CD4-positive, alpha-beta T cell treated with Interleukin-6 for 4 hours (primary cell): ENCODE measurements at regions not wholly inside any gene's neighbourhood (a gene's known extent, or its start where the extent isn't known, plus 50 kb on each side); places are given as distances from the start of the nearest gene placed in this dataset.
"Not testable (repeated sequence)": the region's sequence is repeated elsewhere in the genome, so short reads cannot be mapped to it uniquely, and the experiment has no call there.

Experiments used
- DNase-seq: peaks from one replicate; pipeline ENCODE4 v3.0.0-alpha.2; 2020; ENCODE audit warnings: mixed read lengths

DNA sequence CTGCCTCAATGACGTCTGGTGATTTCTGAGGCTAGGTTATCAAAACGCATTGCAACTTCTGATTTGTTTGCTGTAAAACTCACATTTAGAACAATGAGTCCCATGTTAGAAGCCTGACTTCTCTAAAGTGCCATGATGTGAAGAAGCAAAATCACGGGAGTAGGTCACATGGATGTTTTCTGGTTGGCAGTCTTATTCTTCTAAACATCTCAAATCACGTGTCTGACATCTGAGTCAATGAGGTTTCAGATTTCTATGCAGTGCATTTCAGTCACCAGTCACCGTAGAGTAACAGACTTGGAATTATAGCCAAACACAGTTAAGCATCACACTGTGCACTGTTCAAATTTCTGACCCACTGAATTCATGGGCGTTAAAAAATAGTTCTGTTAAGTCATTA lies 482.1 kb downstream of the TMA16 start:
- DNase-seq: no peak

DNA sequence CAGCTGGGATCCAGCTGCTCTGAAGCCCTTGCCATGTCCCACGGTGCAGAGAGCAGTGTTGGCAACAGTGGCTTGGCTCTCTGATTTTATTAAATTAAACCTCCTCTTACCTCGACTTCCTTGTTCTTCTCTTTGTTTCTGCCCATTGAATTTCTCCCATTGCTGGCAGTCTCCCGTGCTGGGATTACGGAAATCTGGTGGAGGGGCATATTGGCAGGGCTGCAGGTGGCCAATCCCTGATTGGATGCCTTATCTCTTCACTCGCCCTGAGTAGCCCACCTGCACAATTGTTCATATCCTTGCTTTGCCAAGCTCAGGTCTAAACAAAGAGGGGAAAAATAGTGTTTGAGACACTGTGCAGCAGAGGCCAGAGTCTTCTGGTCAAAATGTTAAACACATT lies 493.9 kb downstream of the TMA16 start:
- DNase-seq: no peak

DNA sequence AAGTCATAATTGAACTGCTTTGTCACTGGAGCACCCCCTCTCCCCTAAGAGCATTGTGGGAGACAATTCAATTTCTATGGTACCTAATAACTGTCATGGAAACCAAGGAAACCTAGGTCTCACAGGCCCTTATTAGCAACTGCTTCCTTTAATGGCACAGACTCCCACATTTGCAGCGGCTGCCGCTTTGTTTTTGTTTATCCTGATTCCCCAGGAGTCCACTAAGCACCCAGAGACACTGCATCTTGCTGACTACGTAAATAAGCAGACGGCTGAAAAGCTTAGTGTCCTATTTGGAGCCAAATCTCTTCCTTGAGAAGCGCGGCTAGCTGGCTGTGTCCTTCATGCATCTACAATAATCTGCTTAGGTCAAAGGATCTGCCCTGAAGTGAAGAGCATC lies 494.4 kb downstream of the TMA16 start:
- no peak for DNase-seq

DNA sequence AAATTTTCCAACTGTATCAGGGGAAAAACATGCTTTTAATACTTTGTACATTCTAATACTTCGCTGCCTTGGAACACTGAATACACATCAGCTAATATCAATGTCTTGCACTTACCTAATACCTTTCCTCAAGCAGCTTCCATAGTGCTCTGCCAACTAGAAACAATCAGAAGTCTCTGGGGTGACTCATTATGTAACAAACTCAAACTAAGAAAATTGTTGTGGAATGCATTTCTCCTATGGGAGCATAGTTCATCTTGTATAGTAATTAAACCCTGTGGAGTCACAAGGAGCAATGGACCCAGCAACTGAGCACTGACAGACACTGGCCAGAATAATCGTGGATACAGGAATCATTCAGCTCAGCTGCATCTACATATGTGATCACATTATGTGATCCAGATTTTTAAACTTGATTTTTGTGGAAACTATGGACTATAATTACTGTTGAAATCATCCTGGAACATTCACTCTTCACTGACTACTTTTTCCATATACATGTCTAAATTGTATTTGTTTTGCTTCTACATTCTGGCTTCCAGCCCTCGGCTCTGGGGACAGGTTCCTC lies 496.9 kb downstream of the TMA16 start:
- DNase-seq: no peak

DNA sequence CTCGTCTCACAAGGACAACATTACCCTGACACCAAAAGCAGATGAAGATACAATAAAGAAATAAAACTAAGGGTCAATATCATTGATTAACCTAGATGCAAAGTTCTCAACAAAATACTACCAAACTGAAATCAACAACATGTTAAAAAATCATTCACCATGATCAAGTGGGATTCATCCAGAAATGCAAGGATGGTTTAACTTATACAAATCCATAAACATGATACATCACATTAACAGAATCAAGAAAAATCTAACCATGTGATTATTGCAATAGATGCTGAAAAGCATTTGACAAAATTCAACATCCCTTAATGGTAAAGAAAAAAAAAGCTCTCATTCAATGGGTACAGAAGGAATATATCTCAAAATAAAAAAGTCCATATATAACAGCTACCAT lies 514.9 kb downstream of the TMA16 start:
- DNase-seq: no peak

DNA sequence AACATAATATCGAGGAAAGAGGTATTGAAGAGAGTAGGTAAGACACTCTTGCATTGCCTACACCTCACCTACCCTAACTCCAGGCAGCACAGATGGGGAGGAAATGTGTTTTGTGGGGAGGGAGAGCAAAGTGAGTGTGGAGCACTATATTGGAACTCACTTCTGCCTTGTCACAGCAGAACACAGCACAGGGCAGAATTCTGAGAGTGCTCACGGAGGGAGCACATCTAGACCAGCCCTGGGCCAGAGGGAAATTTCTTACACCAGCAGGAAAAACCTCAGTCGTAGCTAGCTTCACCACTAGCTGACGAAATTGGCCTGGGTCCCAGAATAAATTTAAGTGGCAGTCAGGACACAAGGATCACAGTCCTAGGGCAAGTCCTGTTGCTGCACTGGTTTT lies 517.3 kb downstream of the TMA16 start:
- DNase-seq: no peak

DNA sequence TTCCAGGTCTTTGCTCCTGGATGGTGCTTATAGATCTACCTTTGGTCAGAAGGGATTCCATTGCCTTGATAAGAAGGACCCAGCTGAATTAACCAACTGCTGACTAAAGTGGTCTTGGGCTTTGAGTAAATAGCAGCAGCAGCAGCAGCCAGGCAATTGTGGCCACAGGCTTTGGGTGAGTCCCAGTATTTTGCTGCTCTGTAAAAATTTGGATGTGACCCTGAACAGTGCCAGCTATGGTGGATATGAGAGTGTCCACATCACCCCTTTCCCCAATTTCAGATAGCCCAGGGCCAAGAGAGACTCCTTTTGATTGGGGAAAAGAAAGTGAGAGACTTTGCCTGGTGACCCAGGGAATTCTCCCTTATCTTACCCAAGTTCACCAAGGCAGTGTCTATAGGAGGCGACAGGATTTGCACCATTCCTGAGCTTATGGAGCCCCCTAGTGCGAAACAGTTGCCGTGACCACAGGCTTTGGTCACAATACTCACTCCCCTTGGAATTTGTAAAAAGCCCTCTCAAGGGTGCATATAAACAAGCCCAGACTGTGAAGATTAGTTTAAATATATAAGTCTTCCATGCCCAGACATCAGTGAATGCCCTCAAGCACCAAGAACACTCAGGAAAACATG lies 518.0 kb downstream of the TMA16 start:
- DNase-seq: peak; percentile 57

DNA sequence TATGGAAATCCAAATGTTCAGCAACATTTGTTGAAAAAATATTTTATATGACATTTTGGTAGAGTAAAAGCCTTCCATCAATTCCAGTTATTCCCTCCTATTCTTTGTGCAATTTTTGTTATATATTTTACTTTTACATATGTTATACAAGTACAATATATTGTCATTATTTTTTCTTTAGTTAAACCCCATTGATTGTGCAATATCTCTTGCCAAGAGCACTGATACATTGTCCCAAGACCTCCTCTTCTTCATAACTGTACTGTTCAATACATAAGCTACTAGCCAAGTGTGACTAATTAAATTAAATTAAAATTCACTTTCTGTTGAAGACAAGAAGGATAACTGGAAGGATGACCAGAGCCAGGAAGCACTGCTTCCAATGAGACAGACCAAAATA lies 527.5 kb downstream of the TMA16 start:
- no peak for DNase-seq

DNA sequence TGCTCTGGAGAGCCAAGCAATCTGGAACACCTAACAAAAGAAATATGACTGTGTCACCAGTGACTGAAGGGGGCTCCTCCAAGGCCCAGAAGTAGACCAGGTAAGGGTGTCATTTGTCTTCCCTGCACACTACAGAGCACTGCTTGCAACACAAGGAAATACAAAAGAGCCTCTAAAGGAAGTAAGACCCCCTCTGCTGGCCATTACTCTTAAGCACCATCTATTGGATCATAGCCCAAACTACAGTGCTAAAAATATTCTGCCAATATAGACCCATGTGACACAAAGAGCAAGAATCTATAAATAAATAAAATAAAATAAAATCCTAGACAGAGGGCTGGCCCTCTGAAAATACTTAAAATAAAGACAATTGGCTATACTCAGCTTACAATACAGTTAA lies 528.7 kb downstream of the TMA16 start:
- no peak for DNase-seq

DNA sequence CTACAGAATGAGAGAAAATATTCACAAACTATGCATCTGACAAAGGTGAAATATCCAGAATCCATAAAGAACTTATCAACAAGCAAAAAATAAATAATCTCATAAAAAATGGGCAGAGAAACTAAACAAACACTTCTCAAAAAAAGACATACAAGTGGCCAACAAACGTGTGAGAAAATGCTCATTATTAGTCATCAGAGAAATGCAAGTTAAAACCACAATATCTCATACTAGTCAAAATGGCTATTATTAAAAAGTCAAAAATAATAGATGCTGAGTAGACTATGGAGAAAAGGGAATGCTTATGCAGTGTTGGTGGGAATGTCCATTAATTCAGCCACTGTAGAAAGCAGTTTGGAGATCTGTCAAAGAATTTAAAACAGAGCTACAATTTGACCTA lies 533.3 kb downstream of the TMA16 start:
- no peak for DNase-seq

DNA sequence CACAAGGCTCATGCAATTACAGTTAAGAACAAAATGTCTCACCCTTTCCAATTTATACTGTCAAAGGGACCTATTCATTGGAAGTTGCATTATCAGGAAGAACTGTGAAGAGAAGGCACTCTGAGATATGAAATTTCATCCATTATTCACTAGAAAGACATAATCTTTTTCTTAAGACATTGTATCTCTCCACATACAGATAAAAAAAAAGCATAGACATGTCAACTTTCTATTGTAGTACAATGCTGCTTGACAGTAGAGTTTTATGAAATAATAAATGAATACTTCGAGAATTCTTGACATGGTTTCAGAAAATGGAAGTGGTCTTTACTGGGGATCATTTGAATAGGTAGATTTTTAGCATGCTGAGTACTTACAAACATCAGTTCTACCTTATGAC lies 545.0 kb downstream of the TMA16 start:
- DNase-seq: no peak

DNA sequence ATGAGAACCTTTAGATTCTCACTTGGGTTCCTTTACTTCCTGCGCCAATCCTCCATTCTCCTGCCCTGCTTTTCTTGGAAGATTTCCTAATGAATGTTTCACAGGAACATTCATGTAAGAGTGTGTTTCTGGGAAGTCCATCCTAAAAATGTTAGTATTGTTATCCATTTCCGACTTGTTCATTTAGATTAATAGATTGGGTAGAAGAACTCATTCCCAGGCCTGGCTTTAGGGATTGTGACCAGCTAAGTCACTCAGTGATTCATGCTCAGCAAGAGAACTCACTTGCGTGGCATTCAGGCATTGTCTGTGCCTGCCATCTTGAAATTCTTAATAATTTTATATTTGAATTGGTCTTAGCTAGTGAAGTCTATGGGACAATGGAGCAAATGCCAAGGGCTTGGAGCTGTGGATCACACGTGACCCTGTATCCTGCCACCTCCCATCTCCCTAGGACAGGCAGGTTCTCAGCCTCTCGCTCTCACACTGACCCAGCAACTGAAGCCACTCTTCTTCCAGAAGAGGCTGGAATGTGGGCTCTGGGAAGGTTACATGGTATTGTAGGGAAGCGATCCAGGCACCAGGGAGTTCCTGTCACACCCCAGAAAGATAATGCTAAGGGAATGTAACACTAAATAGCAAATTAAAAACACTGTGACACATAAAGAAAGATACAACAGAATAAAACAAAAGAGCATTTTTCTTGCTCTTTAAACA lies 562.1 kb downstream of the TMA16 start:
- DNase-seq: no peak

DNA sequence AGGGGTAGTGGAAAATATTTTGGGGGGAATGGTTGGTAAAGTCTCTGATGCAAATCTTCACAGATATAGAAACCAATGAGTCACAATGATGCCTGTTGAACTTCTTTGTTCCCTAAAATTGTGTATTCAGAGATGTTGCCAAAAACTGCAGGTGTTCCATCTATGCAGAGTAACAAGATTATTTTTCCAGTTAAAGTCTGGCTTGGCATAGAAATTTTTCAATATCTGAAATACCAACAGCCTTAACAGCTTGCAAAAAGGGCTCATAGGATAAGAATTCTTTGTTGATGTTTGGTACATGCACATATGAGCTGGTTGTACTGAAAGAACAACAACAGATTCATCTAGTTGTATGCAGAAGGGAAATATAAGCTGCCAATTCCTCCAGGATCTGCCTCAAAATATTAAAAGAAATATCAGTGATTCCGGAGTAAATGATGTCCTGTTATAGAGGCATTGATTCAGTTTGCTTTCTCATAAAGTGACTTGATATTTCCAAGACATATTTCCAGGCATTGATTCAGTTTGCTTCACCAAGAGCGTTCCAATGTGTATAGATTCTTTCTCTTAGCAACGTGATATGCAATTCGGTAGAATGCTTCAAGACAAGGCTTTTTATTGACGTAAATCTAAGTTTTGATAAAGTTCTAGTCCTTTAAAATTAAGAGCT lies 564.4 kb downstream of the TMA16 start:
- no peak for DNase-seq

DNA sequence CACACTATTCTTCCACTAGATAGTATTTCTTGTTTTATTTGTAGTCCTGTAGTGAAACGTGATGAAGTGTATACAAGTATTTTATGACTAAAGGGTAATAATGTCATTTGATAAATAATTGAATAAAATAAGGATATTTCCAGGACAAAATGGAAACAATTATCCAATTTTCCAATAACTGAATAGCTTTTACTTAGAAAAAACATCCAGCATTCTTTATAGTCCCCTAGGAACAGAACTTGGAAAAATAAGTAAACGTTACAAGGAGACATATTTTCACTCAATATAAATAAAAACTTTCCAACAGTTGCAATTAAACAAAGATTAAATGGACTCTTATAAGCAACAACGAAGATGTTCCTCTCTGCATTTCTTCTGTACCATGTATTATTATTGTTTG lies 566.0 kb downstream of the TMA16 start:
- no peak for DNase-seq

DNA sequence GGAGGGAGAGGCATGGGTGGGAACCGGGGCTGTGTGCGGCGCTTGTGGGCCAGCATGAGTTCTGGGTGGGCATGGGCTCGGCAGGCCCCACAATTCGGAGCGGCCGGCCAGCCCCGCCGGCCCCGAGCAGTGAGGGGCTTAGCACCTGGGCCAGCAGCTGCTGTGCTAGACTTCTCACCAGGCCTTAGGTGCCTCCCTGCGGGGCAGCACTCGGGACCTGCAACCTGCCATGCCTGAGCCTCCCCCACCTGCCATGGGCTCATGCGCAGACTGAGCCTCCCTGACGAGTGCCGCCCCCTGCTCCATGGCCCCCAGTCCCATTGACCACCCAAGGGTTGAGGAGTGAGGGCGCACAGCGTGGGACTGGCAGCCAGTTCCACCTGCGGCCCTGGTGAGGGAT lies 573.9 kb downstream of the TMA16 start:
- no peak for DNase-seq

DNA sequence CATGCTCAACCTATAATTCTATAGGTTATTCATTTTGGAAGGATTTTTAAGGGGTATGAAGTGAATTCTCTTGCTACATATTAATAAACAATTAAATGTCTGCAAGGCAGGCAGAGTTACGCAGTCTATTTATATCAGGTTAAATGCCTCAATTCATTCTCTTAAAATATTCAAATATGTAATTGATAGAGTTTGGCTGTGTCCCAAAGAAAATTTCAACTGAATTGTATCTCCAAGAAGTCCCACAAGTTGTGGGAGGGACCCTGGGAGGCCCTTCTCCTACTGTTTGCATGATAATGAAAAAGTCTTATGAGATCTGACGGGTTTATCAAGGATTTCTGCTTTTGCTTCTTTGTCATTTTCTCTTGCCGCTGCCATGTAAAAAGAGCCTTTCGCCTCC lies 576.1 kb downstream of the TMA16 start:
- DNase-seq: no peak

DNA sequence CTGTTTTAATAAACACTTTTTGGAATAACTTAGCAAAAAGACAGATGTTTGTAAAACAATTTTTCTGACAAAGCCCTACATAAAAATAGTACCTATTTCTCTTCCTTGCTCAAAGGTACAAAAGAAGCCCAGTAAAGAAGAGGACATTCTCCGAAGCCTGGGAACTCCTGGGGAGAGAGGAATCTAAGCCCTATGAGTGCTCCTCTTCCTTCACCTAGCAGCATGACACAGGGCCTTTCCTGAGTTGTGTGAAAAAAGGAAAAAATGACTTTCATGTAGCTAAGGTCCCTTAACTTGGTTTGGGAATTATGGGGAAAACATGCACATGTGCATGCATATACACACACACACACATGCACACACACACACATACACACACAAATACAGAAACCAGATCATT lies 586.9 kb downstream of the TMA16 start:
- no peak for DNase-seq

DNA sequence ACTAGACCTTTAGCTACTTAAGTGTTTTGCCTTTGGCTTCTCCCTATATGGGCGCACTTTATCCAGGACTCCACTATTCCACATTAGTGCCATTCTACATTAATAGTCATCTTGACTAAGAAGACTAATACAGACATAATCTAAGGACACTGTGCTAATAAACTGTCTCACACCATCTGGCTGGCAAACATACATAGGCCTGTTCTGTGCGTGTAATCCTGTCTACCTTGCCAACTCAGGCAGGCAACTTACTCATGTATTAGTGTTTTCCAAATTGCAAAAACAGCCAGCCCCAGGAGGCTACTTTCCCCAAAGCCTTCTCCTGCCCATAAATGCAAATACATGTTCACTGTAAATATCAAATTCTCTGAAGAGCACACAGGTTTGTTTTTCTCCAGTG lies 587.3 kb downstream of the TMA16 start:
- DNase-seq: no peak

DNA sequence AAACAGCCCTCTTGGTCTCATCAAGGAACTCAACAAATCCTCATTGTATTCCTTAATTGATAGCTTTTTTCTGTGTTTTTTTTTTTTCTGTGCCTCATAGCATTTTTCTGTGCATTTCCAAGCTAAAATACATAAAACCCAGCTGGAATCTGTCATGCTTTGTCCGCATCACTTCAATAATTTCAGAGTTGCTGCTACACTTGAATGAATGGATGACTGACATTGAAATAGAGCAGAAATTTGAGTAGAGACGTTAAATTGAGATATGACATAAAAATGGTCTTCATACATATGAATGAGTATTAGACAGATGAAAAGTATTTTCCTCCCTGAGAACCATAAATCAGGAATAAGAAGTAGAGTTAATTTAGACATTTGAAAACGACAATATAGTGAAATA lies 593.2 kb downstream of the TMA16 start:
- DNase-seq: no peak

DNA sequence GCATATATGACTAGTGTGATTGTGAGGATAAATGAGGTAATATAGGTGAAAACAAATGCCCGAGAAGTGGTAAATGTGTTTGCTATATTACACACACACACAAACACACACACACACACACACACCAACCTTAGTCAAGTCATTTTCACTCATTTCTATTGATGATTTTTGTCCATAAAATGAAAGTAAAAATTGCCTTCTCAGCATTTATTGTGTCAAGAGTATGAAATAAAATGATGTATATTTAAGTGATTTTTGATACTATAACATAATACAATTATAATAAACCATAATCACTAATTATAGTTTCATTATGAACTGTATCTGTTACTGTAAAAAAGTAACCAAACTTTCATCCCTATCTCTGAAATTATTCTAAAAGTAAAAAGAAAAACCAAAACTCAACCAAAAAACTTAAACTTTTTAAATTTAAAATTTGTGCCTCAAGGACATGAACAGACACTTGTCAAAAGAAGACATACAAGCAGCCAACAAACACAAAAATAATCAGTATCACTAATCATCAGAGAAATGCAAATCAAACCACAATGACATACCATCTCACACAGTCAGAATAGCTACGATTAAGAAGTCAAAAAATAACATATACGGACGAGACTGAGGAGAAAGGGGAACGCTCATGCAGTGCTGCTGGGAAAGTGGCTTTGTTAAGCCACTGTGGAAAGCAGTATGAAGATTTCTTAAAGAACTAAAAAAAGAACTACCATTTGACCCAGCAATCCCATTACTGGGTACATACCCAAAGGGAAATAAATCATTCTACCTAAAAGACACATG lies 601.0 kb downstream of the TMA16 start:
- no peak for DNase-seq

DNA sequence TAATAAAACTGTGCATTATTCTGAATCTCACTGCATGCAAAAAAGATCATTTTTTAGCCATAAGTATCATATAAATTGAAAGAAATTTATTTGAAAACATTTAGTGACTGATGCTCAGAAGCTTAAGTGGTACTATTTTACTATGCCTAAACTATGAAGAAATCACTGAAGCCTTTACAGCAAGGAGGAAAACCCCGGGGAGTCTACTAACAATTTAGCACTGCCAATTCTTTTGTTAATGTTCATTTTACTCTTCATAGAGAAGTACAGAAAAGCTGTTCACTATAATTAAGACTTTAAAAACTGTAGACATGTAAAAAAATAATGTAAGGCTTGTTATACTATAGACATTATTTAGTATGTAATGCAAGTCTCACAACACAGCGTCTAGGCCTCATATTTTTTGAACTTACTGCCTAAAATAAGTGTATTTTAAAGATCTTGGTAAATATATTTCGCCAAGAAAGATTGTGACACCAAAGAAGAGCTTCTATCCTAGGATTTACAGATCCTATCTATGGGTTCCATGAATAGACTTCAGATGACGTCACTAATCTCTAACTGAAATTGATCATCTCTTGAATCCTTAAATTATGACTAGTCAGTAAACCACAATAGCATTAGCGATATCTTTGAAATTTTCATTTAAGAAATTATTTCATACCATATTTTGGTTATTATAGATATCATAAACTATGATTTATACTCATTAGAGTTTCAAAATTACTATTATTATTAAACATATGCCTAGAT lies 602.5 kb downstream of the TMA16 start:
- DNase-seq: no peak

DNA sequence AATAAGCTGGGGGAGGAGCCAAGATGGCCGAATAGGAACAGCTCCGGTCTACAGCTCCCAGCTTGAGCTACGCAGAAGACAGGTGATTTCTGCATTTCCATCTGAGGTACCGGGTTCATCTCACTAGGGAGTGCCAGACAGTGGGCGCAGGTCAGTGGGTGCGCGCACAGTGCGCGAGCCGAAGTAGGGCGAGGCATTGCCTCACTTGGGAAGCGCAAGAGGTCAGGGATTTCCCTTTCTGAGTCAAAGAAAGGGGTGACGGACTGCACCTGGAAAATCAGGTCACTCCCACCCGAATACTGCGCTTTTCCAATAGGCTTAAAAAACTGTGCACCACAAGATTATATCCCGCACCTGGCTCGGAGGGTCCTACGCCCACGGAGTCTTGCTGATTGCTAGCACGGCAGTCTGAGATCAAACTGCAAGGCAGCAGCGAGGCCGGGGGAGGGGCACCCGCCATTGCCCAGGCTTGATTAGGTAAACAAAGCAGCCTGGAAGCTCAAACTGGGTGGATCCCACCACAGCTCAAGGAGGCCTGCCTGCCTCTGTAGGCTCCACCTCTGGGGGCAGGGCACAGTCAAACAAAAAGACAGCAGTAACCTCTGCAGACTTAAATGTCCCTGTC lies 606.4 kb downstream of the TMA16 start:
- DNase-seq: not testable (repeated sequence)
